OCI-LY1 (cell line): ENCODE measurements at regions not wholly inside any gene's neighbourhood (a gene's known extent, or its start where the extent isn't known, plus 50 kb on each side); places are given as distances from the start of the nearest gene placed in this dataset.

Source experiments
- CTCF ChIP-seq: fragments of 200-600 bp; sonication (generic), shearing (Covaris generic); IDR thresholded peaks from 2 replicates; pipeline ENCODE4 v1.5.1; 2017; ENCODE audit warnings: mild to moderate bottlenecking, antibody characterized with exemption, low read length, moderate library complexity, mixed read lengths
- EZH2 ChIP-seq: fragments of 200-600 bp; sonication (generic), shearing (Covaris generic); IDR thresholded peaks from 2 replicates; pipeline ENCODE4 v1.8.0; 2017; ENCODE audit warnings: borderline replicate concordance, mixed run types, mild to moderate bottlenecking, antibody characterized with exemption, low read length, moderate library complexity, mixed read lengths

DNA sequence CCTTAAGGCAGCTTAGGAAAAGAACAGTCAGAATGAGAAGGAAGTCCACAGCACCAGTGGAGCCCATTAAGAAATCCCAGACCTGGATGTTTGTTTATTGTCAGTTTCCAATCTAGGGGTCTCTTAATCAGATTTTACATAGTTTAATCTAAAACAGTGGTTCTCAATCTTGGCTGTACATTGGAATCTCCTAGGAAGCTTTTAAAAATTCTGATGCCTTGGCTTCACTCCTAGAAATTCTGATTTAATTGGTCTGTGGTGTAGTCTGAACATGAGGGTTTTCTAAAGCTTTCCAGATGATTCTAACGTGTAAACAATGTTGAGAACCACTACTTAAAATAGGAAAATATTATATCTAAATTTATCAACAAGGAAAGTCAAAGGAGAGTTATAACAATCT, 56.6 kb upstream of the SPRED1 start:
- TF ChIP-seq CTCF: no peak
- TF ChIP-seq EZH2: no peak
